ENCODE measurements at regions not wholly inside any gene's neighbourhood (a gene's known extent, or its start where the extent isn't known, plus 50 kb on each side); places are given as distances from the start of the nearest gene placed in this dataset.
"Not testable (repeated sequence)": the region's sequence is repeated elsewhere in the genome, so short reads cannot be mapped to it uniquely, and the experiment has no call there.

DNA sequence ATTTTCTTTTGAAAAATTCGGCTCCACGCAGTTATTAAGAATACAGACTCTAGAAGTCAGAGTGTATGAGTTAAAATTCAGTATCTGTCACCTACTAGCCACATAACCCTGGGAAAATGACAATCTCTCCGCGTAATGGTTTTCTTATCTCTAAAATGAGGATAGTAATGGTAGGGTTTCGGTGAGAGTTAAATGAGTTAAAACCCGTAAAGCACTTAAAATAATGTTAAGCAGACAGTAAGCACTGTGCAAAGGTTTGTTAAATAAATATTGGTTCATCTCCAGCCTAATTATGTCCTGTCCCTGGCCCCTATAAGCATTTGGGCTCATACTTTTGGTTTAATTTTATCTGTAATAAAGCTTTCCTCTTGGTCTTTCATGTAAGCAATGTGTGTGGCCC lies 350.8 kb upstream of the GRIA3 start:
- no peak for DNase-seq

GRCh38 chrX:122835886-122836285 lies 348.2 kb upstream of the GRIA3 start:
- DNase-seq: no peak

DNA sequence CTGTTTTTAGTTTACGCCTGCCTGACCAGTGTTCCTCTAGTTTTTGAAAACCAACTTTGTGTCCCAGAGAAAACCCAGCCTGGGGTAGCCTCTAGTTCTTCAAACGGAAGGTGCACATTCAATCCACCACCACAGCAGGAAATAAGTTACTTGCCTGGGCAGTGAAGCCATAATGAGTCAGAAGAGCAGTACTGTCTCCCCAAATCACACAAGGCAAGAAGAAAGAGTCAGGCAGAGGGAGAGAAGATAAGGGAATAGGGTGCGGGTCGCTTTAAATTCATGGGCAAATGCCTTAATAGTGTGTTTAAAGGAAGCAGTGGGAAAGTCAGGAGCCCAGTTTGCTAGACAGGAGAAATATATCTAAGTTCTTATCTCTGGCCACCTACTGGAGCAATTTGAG lies 333.8 kb upstream of the GRIA3 start:
- no peak for DNase-seq

DNA sequence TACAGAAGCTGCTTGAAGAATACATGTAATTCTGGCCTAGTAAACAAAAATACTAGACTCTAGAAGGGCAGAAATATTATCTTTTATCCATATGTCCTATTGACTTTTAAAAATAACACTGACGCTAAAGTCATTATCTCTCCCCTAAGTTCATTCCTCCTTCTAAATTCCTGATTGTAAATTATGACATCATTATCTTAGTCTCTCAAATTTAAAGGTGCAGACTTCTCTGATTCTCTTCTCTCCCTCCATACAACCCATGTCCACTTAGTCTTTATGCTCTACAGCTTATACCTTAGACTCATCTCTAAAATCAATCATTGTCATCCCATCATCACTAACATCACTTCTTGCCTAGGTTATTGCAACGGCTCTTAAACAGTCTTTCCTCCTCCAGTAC lies 327.9 kb upstream of the GRIA3 start:
- no peak for DNase-seq

GRCh38 chrX:122857734-122858133 lies 326.3 kb upstream of the GRIA3 start:
- no peak for DNase-seq

DNA sequence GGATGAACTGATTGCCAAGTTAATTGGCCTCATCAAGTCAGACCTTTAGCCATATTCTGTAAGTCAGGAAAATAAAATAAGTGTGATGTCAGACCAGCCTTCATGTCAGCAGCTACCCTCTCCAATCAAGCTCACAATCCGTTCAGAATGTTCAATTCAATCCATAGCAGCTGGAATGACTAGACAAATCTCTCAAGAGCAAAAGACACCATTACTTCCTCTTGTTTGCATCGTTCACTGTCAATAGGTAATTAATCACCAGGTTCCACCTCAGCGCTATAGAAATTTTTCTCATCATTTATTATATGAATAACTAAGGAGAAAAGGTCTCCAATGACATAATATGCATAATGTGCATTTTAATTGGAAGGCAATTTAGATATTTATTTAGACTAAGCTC lies 321.0 kb upstream of the GRIA3 start:
- no peak for DNase-seq

DNA sequence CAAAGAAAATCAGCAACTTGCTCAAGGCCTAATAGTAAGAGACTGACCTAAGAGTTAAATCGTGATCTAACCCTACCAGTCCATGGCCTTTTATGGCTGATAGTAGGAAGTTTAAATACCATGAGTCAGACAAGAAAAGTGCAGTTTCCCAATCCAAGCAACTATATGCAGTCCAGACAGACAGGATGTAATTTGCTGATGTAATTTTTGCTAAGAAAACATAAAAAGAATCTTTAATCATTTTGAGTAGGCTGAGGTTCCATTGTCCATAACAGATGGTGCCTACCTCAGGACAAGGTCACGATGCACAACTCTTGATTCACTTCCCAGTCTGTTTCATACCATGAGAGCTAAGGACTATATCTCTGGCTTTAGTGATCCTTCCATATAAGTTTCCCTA lies 317.5 kb upstream of the GRIA3 start:
- no peak for DNase-seq

- DNase-seq: no peak
These were observed 315.4 kb upstream of the GRIA3 start for GRCh38 chrX:122868631-122869030.

DNA sequence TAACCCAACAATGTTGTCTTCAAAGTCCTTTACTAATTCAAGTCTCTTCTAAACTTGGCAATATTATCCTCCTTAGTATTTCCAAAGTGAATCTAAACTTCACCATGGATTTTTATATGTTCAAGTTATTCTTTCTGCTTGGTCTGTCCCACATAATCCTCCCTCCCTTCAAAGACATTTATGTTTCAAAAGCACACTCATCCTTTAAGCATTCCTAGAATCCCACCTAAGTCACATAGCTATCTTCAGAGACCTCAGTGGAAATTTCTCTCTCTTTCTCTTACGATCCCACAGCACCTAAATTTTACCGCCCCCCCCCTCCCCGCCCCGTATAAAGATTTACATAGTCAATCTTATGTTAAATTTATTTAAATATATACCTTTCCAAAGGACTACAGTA lies 314.9 kb upstream of the GRIA3 start:
- DNase-seq: no peak

DNA sequence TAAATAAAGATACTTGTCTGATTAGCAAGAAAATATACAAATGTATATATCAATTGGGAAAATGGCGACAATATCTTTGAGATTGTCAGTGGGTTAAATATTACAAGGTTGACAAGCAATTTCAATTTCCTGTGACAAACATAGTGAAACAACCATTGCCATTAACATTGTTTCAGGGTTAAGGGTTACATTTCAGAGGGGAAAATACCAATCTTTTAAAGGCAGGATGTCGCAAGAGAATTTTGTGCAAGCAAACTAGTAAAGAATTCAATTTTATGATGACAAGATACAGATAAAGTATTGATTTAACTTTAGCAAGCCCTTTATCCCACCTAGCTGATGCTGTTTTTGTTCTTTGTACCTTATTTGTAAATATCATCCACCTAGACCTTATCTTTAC lies 305.8 kb upstream of the GRIA3 start:
- no peak for DNase-seq

DNA sequence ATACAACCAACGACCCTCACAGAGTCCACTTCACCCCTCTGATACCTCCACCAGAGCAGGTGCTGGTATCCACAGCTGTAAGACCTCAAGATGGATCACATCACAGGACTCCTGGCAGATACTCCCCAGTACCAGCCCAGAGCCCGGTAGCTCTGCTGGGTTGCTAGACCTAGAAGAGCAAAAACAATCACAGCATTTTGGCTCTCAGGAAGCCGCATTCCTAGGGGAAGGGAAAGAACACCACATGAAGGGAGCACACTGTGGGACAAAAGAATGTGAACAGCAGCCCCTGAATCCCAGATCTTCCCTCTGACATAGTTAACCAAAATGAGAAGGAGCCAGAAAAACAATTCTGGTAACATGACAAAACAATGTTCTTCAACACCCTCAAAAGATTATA lies 303.1 kb upstream of the GRIA3 start:
- DNase-seq: no peak

DNA sequence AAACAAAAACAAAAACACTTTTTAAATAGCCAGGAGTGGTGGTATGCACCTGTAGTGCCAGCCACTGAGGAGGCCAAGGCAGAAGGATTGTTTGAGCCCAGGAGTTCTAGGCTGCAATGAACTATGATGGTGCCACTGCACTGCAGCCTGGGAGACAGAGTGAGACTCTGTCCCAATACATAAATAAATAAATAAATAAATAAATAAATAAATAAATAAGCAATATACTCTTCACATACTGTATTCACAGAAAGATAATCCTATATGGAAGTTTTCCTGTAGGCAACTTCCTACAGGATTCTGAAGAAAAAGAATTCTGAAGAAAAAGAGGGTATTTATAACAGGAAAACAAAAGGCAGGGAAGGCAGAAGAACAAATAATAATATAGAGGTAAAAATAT lies 293.3 kb upstream of the GRIA3 start:
- no peak for DNase-seq

- DNase-seq: no peak
These were observed 277.4 kb upstream of the GRIA3 start for GRCh38 chrX:122906726-122907125.

DNA sequence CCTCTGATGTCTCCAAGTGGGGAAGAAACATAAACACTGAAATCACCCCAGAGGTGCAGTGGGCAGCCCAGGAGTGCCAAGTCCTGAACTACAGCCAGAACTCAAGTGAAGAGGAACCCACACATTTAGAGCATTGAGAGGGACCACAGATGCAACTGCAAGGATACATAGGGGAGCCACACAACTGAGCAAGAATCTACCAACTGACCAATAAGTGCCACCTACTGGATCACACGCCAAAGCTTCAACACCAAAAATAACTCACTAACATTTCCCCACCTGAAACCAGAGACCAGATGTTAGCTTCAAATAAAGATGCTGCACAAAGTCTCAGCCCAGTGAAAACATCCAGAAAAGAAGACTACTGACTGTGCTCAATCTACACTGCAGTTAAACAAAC lies 276.7 kb upstream of the GRIA3 start:
- no peak for DNase-seq

GRCh38 chrX:122910697-122911096 lies 273.4 kb upstream of the GRIA3 start:
- DNase-seq: no peak

DNA sequence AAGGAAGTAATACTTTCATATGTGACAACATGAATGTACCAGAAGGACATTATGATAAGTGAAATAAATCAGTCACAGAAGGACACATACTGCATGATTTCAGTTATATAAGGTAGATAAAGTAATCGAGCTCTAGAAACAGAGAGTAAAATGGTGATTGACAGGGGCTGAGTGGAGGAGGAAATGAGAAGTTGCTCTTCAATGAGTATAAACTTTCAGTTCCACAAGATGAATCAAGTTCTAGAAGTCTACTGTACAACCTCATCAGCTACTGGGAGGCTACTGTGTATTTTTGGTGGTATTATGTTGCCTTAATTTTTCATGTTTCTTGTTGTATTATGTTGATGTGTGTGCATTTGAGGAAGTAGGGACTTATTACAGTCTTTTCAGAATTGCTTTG lies 270.9 kb upstream of the GRIA3 start:
- no peak for DNase-seq

GRCh38 chrX:122913764-122914163 lies 270.3 kb upstream of the GRIA3 start:
- DNase-seq: no peak

- no peak for DNase-seq
These were observed 269.8 kb upstream of the GRIA3 start for GRCh38 chrX:122914256-122914655.

- DNase-seq: no peak
These were observed 249.9 kb upstream of the GRIA3 start for GRCh38 chrX:122934131-122934530.

DNA sequence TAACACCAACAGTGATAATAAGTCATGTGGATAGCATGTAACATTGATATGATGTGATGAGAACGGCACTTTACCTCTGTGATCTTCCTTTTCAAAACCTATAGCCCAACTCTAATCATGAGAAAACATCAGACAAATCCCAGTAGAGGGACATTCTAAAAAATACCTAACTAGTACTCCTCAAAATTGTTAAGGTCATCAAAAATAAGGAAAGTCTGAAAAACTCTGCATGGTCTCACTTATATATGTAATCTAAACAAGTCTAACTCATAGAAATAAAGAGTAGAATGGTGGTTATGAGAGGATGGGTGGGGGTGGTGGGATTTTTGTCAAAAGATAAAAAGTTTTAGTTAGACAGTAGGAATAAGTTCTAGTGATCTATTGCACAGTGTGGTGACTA lies 243.9 kb upstream of the GRIA3 start:
- DNase-seq: no peak

DNA sequence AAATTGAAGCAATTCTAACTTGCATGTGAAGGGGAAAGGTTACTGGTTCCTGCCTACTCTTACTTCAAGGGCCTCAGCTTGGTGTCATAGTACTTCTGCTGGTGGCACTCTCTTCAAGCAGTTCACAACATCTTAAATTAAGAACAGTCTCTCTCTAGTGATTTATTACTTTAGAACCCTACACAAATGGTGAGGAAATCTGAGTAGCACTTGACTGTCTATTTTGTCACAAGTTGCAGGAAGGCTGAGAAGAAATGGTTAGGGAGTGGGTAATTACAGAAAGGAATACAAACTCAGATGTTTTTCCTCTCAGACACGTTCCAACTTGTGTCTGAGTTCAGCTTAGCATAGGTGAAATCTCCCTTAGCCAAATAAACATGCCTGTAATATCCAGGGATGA lies 242.3 kb upstream of the GRIA3 start:
- no peak for DNase-seq

- DNase-seq: no peak
These were observed 240.2 kb upstream of the GRIA3 start for GRCh38 chrX:122943918-122944317.

GRCh38 chrX:122945328-122945727 lies 238.8 kb upstream of the GRIA3 start:
- no peak for DNase-seq

- no peak for DNase-seq
These were observed 211.5 kb upstream of the GRIA3 start for GRCh38 chrX:122972604-122973003.

DNA sequence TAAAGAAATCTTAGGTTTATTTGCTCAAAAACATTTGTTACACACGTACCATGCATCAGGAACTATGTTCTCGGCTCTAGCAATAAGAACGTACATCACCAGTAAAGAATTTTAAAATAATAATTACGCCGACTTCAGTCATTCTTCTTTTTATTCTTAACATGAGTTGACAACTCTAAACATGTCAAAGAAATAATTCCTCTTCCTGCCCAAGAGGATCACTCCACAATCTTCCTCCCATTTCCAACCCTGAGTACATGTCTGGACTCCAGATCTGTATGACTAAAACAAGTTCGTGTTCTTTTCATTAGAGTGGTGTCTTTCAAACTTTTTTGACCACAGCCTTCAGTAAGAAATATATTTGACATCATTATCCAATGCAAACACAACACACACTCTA lies 201.6 kb upstream of the GRIA3 start:
- DNase-seq: no peak

GRCh38 chrX:123002844-123003243 lies 181.2 kb upstream of the GRIA3 start:
- not testable (repeated sequence) for DNase-seq
